ENCODE measurements at regions not wholly inside any gene's neighbourhood (a gene's known extent, or its start where the extent isn't known, plus 50 kb on each side); places are given as distances from the start of the nearest gene placed in this dataset.

DNA sequence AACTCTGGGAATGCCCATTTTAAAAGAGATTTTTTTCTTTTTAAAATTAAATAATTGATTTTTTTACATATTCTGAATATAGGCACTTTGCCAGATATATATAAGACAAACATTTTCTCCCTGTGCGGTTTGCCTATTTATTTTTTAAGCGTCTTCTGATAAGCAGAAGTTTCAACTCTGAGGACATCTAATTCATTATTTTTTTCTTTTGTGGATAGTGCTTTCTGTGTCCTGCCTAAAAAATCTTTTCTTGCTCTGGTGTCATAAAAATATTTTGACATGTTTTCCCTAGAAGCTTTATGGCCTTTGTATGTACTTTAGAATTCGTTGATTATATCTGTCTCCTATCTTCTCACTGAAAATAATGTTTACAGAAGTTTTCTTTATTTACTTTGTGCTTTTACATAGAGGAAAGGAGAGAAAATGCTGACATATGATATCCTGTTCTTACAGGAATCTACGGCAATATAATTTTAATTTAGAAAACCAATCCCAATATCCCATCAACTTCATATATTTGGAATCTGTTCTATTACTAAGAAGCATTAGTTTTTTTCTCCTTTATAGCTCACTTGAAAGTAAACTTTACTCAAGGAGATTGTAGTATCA lies 111.9 kb upstream of the EFNA5 start:
- TF ChIP-seq, protein P1, sequence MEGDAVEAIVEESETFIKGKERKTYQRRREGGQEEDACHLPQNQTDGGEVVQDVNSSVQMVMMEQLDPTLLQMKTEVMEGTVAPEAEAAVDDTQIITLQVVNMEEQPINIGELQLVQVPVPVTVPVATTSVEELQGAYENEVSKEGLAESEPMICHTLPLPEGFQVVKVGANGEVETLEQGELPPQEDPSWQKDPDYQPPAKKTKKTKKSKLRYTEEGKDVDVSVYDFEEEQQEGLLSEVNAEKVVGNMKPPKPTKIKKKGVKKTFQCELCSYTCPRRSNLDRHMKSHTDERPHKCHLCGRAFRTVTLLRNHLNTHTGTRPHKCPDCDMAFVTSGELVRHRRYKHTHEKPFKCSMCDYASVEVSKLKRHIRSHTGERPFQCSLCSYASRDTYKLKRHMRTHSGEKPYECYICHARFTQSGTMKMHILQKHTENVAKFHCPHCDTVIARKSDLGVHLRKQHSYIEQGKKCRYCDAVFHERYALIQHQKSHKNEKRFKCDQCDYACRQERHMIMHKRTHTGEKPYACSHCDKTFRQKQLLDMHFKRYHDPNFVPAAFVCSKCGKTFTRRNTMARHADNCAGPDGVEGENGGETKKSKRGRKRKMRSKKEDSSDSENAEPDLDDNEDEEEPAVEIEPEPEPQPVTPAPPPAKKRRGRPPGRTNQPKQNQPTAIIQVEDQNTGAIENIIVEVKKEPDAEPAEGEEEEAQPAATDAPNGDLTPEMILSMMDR (IDR thresholded peaks at IDR 0.05), result no peak
- no peak for TF ChIP-seq POLR2A (IDR thresholded peaks at IDR 0.05)
